Osteoblast (primary cell): ENCODE measurements at regions not wholly inside any gene's neighbourhood (a gene's known extent, or its start where the extent isn't known, plus 50 kb on each side); places are given as distances from the start of the nearest gene placed in this dataset.

Experiments used
- DNase-seq: peaks from one replicate; pipeline ENCODE4 v3.0.0; 2011; ENCODE audit warnings: low spot score, mixed read lengths; ENCODE audit not compliant: insufficient read length; ENCODE audit errors: missing footprints
- H2AFZ ChIP-seq: 2 replicates; pipeline ENCODE4 v1.6.0; 2011; ENCODE audit warnings: mild to moderate bottlenecking, low read length
- H3K27ac ChIP-seq: 2 replicates; pipeline ENCODE4 v1.5.1; 2011; ENCODE audit warnings: mild to moderate bottlenecking, low read depth, low read length, moderate library complexity
- H3K27me3 ChIP-seq: 2 replicates; pipeline ENCODE4 v1.6.0; 2012; ENCODE audit warnings: mild to moderate bottlenecking, control low read depth, inconsistent platforms, low read length, moderate library complexity; ENCODE audit not compliant: insufficient read depth
- H3K36me3 ChIP-seq: 2 replicates; pipeline ENCODE4 v1.5.1; 2011; ENCODE audit warnings: mild to moderate bottlenecking, low read length, control low read depth, moderate library complexity; ENCODE audit not compliant: insufficient read depth
- H3K4me1 ChIP-seq: 2 replicates; pipeline ENCODE4 v1.5.1; 2011; ENCODE audit warnings: mild to moderate bottlenecking, low read length, control low read depth, moderate library complexity; ENCODE audit not compliant: insufficient read depth
- H3K4me2 ChIP-seq: 2 replicates; pipeline ENCODE4 v1.6.0; 2011; ENCODE audit warnings: mild to moderate bottlenecking, low read length; ENCODE audit not compliant: insufficient read depth
- H3K4me3 ChIP-seq: fragments of 200-600 bp; sonication (generic); 3 replicates; pipeline ENCODE4 v1.5.1; 2012; ENCODE audit warnings: mild to moderate bottlenecking, low read length, inconsistent platforms; ENCODE audit not compliant: insufficient read depth
- H3K79me2 ChIP-seq: 2 replicates; pipeline ENCODE4 v1.6.0; 2012; ENCODE audit warnings: mild to moderate bottlenecking, low read length, control low read depth, inconsistent platforms; ENCODE audit not compliant: insufficient read depth
- H3K9me3 ChIP-seq: 2 replicates; pipeline ENCODE4 v1.5.1; 2011; ENCODE audit warnings: low read depth, low read length, control low read depth
- H4K20me1 ChIP-seq: 2 replicates; pipeline ENCODE4 v1.6.0; 2012; ENCODE audit warnings: mild to moderate bottlenecking, low read length, control low read depth; ENCODE audit not compliant: insufficient read depth
- CTCF ChIP-seq: IDR thresholded peaks from 2 replicates; pipeline ENCODE4 v1.5.1; 2011; ENCODE audit warnings: mild to moderate bottlenecking, low read depth, low read length, moderate library complexity; ENCODE audit errors: extremely low read depth

- no peak overlapping the region for H3K27ac ChIP-seq
- no peaks in the 10 kb centered on the region for H3K79me2 ChIP-seq
- H4K20me1 ChIP-seq: no peaks in the 10 kb centered on the region
- H3K4me1 ChIP-seq: no peaks in the 10 kb centered on the region
- no peak overlapping the region for H3K4me2 ChIP-seq
- no peak overlapping the region for H2AFZ ChIP-seq
- no peaks in the 10 kb centered on the region for H3K36me3 ChIP-seq
- no peak for TF ChIP-seq CTCF
- no peak for DNase-seq
- H3K9me3 ChIP-seq: no peaks in the 10 kb centered on the region
- no peaks in the 10 kb centered on the region for H3K27me3 ChIP-seq
- no peak overlapping the region for H3K4me3 ChIP-seq
These were observed 367.4 kb downstream of the IL20RB start for GRCh38 chr3:137325170-137325569.

DNA sequence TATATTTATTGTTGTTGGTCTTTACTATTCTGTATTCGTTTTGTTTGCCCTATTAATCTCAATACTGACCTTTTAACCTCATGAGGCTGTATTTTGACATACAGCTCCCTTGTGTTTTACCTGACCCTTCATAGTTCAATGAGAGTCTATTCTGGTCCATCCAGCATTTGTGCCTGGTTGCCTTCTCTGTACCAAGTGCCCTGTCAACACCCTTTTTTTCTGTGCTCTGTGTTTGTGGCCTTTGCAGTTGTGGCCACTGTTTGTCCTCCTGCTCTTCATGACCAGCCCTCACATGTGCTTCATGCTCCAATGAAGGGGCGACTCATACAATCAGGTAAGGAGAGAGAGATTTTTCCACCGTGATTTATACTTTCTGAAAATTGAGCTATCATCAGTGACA lies 368.2 kb downstream of the IL20RB start:
- Histone ChIP-seq H3K79me2 (no peaks in the 10 kb centered on the region), H3K4me2 (no peak overlapping the region), H3K9me3 (no peaks in the 10 kb centered on the region), H3K36me3 (no peaks in the 10 kb centered on the region), H3K27ac (no peak overlapping the region), H2AFZ (no peak overlapping the region), H3K27me3 (no peaks in the 10 kb centered on the region), H3K4me3 (no peak overlapping the region), H4K20me1 (no peaks in the 10 kb centered on the region), H3K4me1 (no peaks in the 10 kb centered on the region)
- no peak for TF ChIP-seq CTCF
- DNase-seq: no peak

DNA sequence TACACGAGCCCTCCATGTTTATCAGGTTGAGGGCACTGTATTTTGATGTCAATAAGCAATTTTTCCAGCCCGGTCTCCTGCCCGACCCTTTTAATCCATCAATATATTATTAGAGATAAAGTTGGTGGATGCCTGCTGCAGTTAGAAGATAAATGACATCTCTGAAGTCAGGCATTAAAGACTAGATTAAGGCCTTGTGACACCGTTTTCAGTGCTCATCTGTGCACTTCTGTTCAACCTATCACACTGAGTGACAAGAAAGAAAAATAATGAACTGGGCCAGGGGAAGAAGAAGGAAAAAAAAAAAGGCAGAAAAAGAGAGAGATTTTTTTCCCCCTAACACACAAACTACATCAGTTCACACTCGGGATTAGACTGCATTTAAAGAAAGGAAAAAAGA lies 371.8 kb downstream of the IL20RB start:
- no peak overlapping the region for H2AFZ ChIP-seq
- no peak for TF ChIP-seq CTCF
- no peaks in the 10 kb centered on the region for H3K27me3 ChIP-seq
- peaks cover 4% of the 10 kb centered on the region for H3K9me3 ChIP-seq
- no peak overlapping the region for H3K27ac ChIP-seq
- DNase-seq: no peak
- H3K79me2 ChIP-seq: no peaks in the 10 kb centered on the region
- H3K4me1 ChIP-seq: no peaks in the 10 kb centered on the region
- no peaks in the 10 kb centered on the region for H4K20me1 ChIP-seq
- no peak overlapping the region for H3K4me2 ChIP-seq
- no peak overlapping the region for H3K4me3 ChIP-seq
- no peaks in the 10 kb centered on the region for H3K36me3 ChIP-seq

DNA sequence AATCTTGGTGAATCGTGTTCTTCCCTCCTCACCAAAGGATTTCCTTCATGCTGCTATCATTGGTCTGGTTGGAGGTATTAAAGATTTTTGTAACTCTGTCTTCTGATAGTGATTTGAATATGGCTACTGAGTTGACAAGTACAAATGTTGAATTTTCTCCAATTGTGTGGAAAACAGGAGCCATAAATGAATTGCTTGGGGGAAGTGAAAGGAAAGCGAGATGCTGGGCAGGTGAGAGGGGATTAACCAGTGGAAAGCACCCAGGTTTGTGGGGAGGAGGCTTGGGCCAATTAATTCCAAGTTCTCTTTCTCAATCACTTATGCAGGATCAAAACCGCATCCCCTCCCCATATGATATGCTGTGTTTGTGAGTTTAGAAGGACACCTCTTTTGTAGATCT lies 372.5 kb downstream of the IL20RB start:
- H3K4me1 ChIP-seq: no peaks in the 10 kb centered on the region
- no peaks in the 10 kb centered on the region for H3K36me3 ChIP-seq
- H3K4me2 ChIP-seq: no peak overlapping the region
- H3K27me3 ChIP-seq: no peaks in the 10 kb centered on the region
- DNase-seq: no peak
- TF ChIP-seq CTCF: no peak
- H2AFZ ChIP-seq: no peak overlapping the region
- H4K20me1 ChIP-seq: no peaks in the 10 kb centered on the region
- no peak overlapping the region for H3K4me3 ChIP-seq
- H3K79me2 ChIP-seq: no peaks in the 10 kb centered on the region
- H3K27ac ChIP-seq: no peak overlapping the region
- H3K9me3 ChIP-seq: peaks cover 4% of the 10 kb centered on the region
